Stimulated activated CD4-positive, alpha-beta T cell treated with anti-CD3 and anti-CD28 coated beads, Interleukin-15, amount 100 ng/mL, for 48 hours (primary cell): ENCODE measurements at regions not wholly inside any gene's neighbourhood (a gene's known extent, or its start where the extent isn't known, plus 50 kb on each side); places are given as distances from the start of the nearest gene placed in this dataset.
"Not testable (repeated sequence)": the region's sequence is repeated elsewhere in the genome, so short reads cannot be mapped to it uniquely, and the experiment has no call there.

Experiments
- DNase-seq, 2 donors: peaks; one replicate each; pipeline ENCODE4 v3.0.0-alpha.2; 2020; ENCODE audit warnings: low read depth in 2 of 2

DNA sequence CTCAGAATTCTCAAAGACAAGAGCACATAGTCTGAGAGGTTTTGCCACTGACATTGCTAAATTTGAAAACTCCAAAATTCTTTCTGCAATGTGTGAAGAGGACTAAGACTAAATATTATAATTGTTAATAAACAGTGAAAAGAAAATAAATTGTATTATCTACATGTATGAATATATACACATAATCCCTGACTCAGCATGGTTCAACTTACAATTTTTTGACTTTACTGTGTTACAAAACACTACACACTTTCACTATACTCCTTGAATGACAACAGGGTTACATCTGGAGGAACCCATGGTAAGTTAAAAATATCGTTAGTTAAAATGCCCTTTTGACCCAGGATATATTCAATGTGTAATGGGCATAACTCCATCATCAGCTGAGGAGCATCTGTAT, 2017.2 kb upstream of the TENM3 start:
- DNase-seq: no peak

- no peak for DNase-seq
Measured at GRCh38 chr4:180234730-180235129, 2008.5 kb upstream of the TENM3 start.

- no peak for DNase-seq
Measured at GRCh38 chr4:180240670-180241069, 2002.5 kb upstream of the TENM3 start.

GRCh38 chr4:180253419-180253818, 1989.8 kb upstream of the TENM3 start:
- no peak for DNase-seq

DNA sequence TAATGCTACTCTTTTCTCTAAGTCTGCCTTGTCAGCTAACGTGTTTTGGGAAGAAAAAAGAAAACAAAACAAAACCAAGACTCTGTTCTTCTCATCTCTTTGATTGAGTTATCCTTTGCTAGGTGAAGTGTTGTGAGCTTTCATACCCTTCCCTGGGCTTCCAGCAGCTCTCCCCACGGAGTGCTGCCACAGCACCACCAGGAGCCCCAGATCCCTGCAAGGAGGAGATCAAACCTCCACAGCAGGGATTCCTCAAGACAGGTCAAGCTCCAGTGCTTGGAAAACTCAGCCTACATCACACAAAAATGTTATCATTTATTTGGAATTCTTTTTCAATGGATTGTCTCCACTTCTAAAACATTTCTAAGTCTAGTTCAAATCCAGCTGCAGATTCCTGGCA, 1981.9 kb upstream of the TENM3 start:
- DNase-seq: no peak

DNA sequence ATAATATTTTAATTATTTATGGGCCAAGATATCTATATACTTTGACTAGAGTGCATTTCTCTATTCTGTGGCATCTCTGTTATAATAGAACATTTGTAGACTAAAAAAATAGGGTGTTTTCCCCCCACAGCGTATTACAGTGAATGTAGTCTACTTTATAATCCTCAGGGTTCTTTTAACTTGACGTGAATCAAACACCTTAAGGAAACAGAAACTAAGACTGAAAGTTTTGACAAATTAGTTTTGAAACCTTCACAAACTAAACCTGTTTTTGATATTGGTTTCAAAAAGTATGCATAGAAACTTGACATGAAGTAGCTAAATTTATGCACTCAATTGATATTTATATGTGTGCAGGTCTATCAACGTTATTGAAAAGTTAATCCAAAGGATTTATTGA, 1963.1 kb upstream of the TENM3 start:
- no peak for DNase-seq

GRCh38 chr4:180280726-180281297, 1962.4 kb upstream of the TENM3 start:
- no peak for DNase-seq

- no peak for DNase-seq
Measured at GRCh38 chr4:180281724-180282123, 1961.5 kb upstream of the TENM3 start.

DNA sequence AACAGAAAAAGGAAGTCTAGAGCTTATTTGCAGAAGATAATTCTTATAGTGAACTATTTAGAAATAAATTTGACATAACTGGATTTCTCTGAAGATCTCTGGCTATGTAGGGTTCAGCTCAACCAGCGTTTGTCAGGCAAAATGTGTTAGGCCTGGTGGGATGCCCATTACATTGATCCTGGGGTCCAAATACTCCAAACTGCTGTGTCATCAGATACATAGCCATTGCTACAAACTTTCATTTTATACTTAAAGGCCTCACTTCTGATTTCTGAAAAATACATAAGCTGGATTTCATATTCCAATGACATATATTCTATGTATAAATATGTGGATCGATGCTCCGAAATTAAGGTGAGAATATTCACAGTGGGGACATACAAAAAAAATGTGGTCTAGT, 1958.9 kb upstream of the TENM3 start:
- DNase-seq: no peak

GRCh38 chr4:180285796-180286195, 1957.4 kb upstream of the TENM3 start:
- no peak for DNase-seq

DNA sequence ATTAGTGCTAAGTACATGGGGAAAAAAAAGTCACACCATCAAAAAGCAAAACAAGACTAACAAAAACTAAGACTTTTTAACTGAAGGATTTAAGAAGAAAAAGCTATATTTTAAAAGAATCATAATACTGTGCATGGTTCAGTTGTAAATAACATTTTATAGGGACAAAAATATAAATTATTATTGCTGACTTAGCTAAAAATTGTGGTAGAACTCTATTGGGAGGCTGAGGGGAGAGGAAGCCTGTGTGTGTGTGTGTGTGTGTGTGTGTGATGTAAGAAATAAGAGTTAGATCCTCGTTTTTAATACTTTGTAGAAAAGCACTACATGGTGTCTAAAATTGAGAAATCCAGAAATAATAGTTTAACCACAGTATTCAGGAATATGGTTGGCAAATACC, 1950.9 kb upstream of the TENM3 start:
- no peak for DNase-seq

GRCh38 chr4:180296036-180296599, 1947.1 kb upstream of the TENM3 start:
- DNase-seq: no peak

GRCh38 chr4:180304321-180304720, 1938.9 kb upstream of the TENM3 start:
- DNase-seq: no peak

- no peak for DNase-seq
Measured at GRCh38 chr4:180310616-180311015, 1932.6 kb upstream of the TENM3 start.

DNA sequence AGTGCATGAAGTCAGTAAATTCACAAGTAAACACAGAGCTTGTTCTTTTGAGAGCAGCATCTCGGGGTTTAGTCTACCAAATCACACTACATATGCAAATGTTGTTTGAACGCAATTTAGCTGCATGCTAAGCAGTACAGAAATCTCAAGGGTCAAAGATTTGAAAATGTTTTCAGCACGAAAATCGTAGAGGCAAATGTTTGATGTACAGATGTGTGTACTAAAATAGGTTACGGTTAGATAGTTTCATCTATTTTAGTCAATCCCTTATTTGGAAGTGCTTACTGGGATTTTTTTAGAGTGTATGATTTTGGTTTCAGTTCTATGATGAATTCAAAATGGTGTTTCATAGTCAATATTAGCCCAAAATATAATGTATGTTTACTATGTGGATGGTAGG, 1928.2 kb upstream of the TENM3 start:
- no peak for DNase-seq

DNA sequence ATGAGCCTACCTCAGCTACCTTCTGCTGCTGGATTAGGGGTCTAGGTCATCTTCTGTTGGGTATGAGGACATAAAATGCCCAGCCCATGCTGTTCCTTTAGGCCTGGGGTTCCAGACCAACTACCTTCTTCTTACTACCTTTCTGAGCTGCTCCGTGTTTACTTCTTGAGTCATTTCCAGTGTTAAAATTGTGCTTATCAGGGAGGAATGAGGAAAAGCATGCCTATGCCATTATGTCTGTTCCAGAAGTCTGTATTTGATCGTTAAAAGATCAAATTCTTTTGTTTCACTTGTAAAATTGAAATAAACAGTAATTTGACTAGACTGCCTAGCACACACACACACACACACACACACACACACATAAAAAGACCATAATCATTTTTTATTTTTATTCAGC, 1912.7 kb upstream of the TENM3 start:
- DNase-seq: no peak

GRCh38 chr4:180333162-180333561, 1910.0 kb upstream of the TENM3 start:
- no peak for DNase-seq

DNA sequence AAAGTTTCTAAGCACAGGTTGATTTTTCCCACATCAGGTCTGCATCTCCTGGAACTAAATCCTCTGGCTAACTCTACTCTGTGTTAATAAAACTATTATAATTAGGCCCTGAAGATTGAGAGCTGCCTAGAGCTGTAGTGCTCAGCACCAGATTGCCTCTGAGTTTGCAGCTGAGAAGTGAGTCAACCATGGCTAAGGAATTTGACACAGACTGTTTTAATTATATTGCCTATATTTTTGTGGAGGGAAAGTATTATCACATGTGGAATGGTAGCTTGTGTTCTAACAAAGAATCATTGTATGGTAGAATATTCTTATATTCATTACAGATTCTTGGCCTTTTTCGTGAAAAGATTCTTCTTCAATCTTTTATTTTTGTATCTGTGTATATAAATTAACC, 1907.6 kb upstream of the TENM3 start:
- DNase-seq: no peak

GRCh38 chr4:180336494-180337090, 1906.6 kb upstream of the TENM3 start:
- DNase-seq: no peak

- DNase-seq: no peak
Measured at GRCh38 chr4:180341926-180342325, 1901.3 kb upstream of the TENM3 start.

DNA sequence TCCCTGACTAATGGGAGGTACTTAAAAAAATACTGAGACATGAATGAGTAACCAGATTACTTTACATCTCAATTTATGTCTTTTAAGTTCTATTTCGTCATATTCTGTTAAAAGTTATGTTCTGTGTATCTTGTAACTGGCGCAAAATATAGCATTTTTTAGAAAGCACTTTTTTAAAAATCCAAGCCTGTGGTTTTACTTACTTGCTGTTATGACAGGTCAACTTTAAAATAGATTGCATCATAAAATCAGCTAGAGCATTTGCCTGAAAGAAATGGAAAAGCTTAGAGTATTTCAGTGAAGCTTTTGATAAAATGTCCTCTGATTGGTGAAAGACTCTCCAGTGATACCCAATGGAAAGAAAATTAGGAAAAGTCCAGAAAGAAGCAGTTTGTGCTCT, 1892.3 kb upstream of the TENM3 start:
- DNase-seq: no peak

DNA sequence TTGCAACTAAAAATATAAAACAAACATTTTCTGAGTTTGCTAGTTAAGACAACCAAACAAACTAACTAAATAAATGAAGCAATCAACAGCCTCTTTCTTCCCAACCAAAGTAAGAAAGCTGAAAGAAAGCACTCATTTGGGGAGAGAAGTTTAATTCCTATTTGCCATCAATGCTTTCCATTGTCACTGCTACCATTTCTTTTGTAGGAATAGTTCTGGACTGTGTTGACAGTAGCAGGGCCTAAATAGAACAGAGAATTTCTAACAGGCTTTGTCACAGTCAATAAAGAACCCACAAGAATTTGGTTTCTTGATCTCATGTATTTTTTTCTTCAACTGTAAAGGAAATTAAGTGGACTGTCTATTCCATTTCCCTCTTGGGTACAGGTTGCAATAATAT, 1886.4 kb upstream of the TENM3 start:
- no peak for DNase-seq

- DNase-seq: not testable (repeated sequence)
Measured at GRCh38 chr4:180360113-180360512, 1883.1 kb upstream of the TENM3 start.

- no peak for DNase-seq
Measured at GRCh38 chr4:180363815-180364214, 1879.4 kb upstream of the TENM3 start.
